Neural crest cell (in vitro differentiated cells): ENCODE measurements at regions not wholly inside any gene's neighbourhood (a gene's known extent, or its start where the extent isn't known, plus 50 kb on each side); places are given as distances from the start of the nearest gene placed in this dataset.
"Not testable (repeated sequence)": the region's sequence is repeated elsewhere in the genome, so short reads cannot be mapped to it uniquely, and the experiment has no call there.

Experiments
- DNase-seq: peaks from one replicate; pipeline ENCODE4 v3.0.0; 2021; ENCODE audit warnings: low read depth, mixed read lengths, low spot score
- H3K27ac Mint-ChIP-seq: one replicate; pipeline ENCODE4 v1.8.0; 2021; ENCODE audit warnings: mild to moderate bottlenecking, mixed read lengths; ENCODE audit not compliant: unreplicated experiment
- H3K27me3 Mint-ChIP-seq: 2 replicates; pipeline ENCODE4 v1.8.0; 2021; ENCODE audit warnings: low read depth, mild to moderate bottlenecking, mixed read lengths
- H3K36me3 Mint-ChIP-seq: 2 replicates; pipeline ENCODE4 v1.8.0; 2021; ENCODE audit warnings: low read depth, mild to moderate bottlenecking, mixed read lengths
- H3K4me1 Mint-ChIP-seq: 2 replicates; pipeline ENCODE4 v1.8.0; 2021; ENCODE audit warnings: mixed read lengths
- H3K4me3 Mint-ChIP-seq: one replicate; pipeline ENCODE4 v1.8.0; 2021; ENCODE audit warnings: mild to moderate bottlenecking, mixed read lengths
- H3K9me3 Mint-ChIP-seq: 2 replicates; pipeline ENCODE4 v1.8.0; 2021; ENCODE audit warnings: mixed read lengths
- TF ChIP-seq, protein P1 (sequence below): fragments of 200-600 bp; sonication (generic); conservative IDR thresholded peaks from 2 replicates; pipeline ENCODE4 v1.5.0; 2021; ENCODE audit warnings: antibody characterized with exemption, mild to moderate bottlenecking

DNA sequence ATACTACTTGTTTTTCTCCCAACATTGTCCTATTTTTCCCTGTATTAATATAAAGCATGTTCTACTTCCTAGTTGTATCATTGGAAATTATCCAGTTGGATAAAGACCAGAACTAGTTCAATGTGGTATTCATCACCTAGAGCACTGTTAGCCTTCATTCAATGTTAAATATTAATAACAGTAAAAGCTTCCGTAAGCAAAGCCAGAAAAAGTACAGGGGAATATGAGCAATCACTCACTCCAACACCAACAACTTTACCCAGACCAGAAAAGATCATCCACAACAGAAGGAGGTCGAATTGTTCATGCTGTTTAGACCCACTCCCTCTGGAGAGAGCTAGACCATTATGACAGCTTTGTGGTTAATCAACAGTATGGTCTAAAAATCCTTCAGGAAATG lies 728.4 kb downstream of the MAT2B start:
- peaks cover 4% of the 10 kb centered on the region for H3K9me3 Mint-ChIP-seq
- no peak overlapping the region for H3K27ac Mint-ChIP-seq
- no peaks in the 10 kb centered on the region for H3K27me3 Mint-ChIP-seq
- H3K4me1 Mint-ChIP-seq: no peaks in the 10 kb centered on the region
- no peaks in the 10 kb centered on the region for H3K36me3 Mint-ChIP-seq
- DNase-seq: no peak
- TF ChIP-seq, protein P1, sequence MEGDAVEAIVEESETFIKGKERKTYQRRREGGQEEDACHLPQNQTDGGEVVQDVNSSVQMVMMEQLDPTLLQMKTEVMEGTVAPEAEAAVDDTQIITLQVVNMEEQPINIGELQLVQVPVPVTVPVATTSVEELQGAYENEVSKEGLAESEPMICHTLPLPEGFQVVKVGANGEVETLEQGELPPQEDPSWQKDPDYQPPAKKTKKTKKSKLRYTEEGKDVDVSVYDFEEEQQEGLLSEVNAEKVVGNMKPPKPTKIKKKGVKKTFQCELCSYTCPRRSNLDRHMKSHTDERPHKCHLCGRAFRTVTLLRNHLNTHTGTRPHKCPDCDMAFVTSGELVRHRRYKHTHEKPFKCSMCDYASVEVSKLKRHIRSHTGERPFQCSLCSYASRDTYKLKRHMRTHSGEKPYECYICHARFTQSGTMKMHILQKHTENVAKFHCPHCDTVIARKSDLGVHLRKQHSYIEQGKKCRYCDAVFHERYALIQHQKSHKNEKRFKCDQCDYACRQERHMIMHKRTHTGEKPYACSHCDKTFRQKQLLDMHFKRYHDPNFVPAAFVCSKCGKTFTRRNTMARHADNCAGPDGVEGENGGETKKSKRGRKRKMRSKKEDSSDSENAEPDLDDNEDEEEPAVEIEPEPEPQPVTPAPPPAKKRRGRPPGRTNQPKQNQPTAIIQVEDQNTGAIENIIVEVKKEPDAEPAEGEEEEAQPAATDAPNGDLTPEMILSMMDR: no peak
- no peak overlapping the region for H3K4me3 Mint-ChIP-seq

DNA sequence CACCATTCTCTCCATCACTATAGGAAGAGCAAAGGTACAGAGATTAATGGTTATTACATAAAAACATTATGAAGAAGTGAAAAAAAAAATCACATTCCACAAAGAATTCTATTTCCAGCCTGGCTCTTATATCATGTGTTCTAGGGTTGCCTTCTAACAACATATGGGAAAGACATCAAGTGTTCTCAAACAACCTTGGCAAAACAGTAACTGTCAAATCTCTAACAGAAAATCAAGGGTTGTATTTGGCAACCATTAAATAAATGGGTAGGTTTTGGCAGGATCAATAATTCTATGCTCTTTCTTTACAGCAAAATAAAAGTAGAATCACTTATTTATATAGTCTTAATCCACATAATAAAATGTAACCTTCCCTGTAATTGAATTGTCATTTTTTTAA lies 728.9 kb downstream of the MAT2B start:
- H3K27ac Mint-ChIP-seq: no peak overlapping the region
- no peaks in the 10 kb centered on the region for H3K4me1 Mint-ChIP-seq
- TF ChIP-seq, protein P1: no peak
- no peak for DNase-seq
- no peak overlapping the region for H3K4me3 Mint-ChIP-seq
- no peaks in the 10 kb centered on the region for H3K9me3 Mint-ChIP-seq
- no peaks in the 10 kb centered on the region for H3K36me3 Mint-ChIP-seq
- H3K27me3 Mint-ChIP-seq: no peaks in the 10 kb centered on the region

DNA sequence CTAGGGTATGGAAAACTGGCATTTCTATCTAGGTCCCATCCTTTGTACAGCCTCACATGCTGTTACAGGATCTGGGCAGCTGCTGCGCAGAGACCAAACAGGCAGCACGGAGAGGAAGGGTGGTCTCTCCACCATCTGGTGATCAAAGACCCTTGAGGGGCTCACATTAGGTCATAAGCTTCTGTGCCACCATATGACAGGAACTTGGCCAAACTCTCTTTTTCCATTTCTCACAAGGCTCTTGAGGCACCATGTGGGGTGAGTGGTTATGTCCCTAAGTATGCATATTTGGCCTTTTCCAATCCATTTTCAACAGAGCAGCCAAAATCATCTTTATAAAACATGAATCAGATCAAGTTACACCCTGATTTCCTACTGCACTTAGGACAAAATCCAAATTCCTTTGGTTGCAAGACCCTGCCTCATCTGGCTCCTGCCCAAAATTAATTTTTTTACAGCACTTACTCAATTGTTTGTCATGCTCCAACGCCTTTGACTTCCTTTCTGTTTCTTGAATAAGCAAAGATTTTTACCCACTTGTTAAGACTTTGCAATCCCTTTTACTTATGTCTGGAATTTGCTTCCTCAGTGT lies 730.0 kb downstream of the MAT2B start:
- TF ChIP-seq, protein P1: no peak
- no peaks in the 10 kb centered on the region for H3K4me1 Mint-ChIP-seq
- H3K27ac Mint-ChIP-seq: no peak overlapping the region
- H3K9me3 Mint-ChIP-seq: no peaks in the 10 kb centered on the region
- no peaks in the 10 kb centered on the region for H3K36me3 Mint-ChIP-seq
- H3K4me3 Mint-ChIP-seq: no peak overlapping the region
- no peaks in the 10 kb centered on the region for H3K27me3 Mint-ChIP-seq
- DNase-seq: no peak

DNA sequence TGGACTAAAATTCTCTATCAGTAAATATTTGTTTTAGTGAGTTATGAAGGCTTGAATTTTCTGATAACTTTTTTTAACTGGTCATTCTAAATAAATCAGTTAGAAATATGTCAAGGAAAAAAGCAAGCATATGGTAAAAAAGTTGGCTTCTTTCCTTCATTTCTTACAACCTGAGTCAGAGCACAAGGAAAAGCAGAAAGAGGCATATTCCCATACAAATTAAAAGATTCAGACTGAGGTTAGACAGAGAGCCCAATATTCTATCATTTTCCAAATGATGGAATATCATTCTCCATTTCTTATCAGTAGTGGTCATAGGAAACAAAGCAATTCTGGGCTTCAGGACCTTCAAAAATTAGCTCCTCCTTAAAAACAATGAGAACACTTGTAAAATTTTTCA lies 732.1 kb downstream of the MAT2B start:
- Mint-ChIP-seq H3K27ac (no peak overlapping the region), H3K4me3 (no peak overlapping the region), H3K36me3 (no peaks in the 10 kb centered on the region), H3K27me3 (no peaks in the 10 kb centered on the region), H3K4me1 (no peaks in the 10 kb centered on the region), H3K9me3 (peaks cover 3% of the 10 kb centered on the region)
- DNase-seq: no peak
- TF ChIP-seq, protein P1: no peak

DNA sequence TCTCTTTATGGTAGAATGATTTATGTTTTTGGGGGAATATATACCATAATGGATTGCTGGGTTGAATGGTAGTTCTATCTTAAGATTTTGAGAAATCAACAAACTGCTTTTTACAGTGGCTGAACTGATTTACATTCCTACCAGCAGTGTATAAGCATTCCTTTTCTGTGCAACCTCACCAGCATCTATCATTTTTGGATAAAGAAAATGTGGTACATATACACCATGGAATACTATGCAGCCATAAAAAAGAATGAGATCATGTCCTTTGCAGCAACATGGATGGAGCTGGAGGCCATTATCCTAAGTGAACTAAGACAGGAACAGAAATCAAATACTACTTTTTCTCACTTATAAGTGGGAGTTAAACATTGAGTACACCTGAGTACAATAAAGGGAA lies 746.4 kb downstream of the MAT2B start:
- H3K9me3 Mint-ChIP-seq, H3K36me3 Mint-ChIP-seq, H3K4me3 Mint-ChIP-seq, H3K27me3 Mint-ChIP-seq, DNase-seq, H3K27ac Mint-ChIP-seq: not testable (repeated sequence)
- peaks cover 14% of the 10 kb centered on the region for H3K4me1 Mint-ChIP-seq

DNA sequence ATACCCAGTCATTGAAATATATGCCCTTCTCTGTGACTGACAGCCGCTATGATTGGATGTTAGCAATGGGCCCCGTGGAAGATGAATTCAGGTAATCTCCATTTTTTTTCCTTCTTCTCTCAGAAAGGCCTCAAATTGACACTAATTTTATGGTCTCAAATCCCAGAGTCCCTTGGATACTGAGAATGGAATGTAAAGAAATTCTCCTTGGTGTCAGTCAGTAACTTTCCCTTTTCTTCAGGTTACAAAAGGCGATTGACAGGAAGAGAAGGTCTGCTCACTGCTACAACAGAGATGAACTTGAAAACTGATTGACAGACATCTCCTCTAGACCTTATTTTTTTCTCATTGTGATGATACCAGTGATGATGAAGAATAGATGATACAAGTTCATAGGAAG lies 748.3 kb downstream of the MAT2B start:
- Mint-ChIP-seq H3K27ac (no peak overlapping the region), H3K4me3 (no peak overlapping the region), H3K4me1 (peaks cover 14% of the 10 kb centered on the region), H3K27me3 (no peaks in the 10 kb centered on the region), H3K9me3 (no peaks in the 10 kb centered on the region), H3K36me3 (no peaks in the 10 kb centered on the region)
- no peak for DNase-seq
- TF ChIP-seq, protein P1: no peak
